ENCODE measurements at regions not wholly inside any gene's neighbourhood (a gene's known extent, or its start where the extent isn't known, plus 50 kb on each side); places are given as distances from the start of the nearest gene placed in this dataset.

- TF ChIP-seq CHD7 (IDR thresholded peaks at IDR 0.05; ENCODE audit: insufficient replicate concordance, low read length): no peak
- TF ChIP-seq CREB1 (IDR thresholded peaks at IDR 0.05): no peak
- TF ChIP-seq E2F6 (IDR thresholded peaks at IDR 0.05): no peak
- no peak for TF ChIP-seq SP4 (IDR thresholded peaks at IDR 0.05; ENCODE audit: low read length)
- no peak for TF ChIP-seq TAF1 (IDR thresholded peaks at IDR 0.05; ENCODE audit: low read depth, low read length)
- TF ChIP-seq SRF (IDR thresholded peaks at IDR 0.05; ENCODE audit: low read depth, low read length): no peak
Observed at GRCh38 chr4:33302321-33302720, 2582.2 kb downstream of the PCDH7 start (continued).
